GM18951 (cell line): ENCODE measurements at regions not wholly inside any gene's neighbourhood (a gene's known extent, or its start where the extent isn't known, plus 50 kb on each side); places are given as distances from the start of the nearest gene placed in this dataset.

ENCODE experiments used
- POLR2A ChIP-seq: IDR thresholded peaks from 4 replicates; pipeline ENCODE4 v1.6.1; 2011; ENCODE audit warnings: mild to moderate bottlenecking; ENCODE audit not compliant: insufficient read length, insufficient read depth; ENCODE audit errors: extremely low read depth
- in situ Hi-C: fragments of 300-500 bp; cut with MboI; formaldehyde crosslinking; loops from one replicate; pipeline ENCODE4 v1.12.0; 2022; ENCODE audit warnings: low sequenced_read_pairs, mixed read lengths, inconsistent platforms; ENCODE audit not compliant: unreplicated experiment

- no peak for TF ChIP-seq POLR2A
- in situ Hi-C loops, result no loop called here
Measured at GRCh38 chr11:80097146-80097545, 656.3 kb upstream of the TENM4 start.

DNA sequence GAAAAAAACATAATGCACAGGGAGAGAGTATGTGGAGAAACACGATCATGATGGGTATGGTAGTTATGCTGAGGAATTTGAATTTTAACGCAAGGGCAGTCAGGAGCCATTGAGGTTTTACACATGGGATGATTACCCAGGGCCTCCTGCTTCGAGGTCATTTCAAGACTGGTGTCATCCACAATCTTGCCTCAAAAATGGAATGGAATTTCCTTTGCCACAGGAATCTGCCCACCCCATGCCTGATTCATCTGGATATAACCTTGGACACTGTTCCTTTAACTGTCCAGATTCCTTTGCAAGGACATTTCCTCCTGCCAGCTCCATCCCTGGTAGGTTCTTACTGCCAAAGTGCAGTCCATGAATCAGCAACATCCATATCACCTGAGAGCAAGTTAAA, 655.9 kb upstream of the TENM4 start:
- in situ Hi-C loops, result no loop called here
- no peak for TF ChIP-seq POLR2A

DNA sequence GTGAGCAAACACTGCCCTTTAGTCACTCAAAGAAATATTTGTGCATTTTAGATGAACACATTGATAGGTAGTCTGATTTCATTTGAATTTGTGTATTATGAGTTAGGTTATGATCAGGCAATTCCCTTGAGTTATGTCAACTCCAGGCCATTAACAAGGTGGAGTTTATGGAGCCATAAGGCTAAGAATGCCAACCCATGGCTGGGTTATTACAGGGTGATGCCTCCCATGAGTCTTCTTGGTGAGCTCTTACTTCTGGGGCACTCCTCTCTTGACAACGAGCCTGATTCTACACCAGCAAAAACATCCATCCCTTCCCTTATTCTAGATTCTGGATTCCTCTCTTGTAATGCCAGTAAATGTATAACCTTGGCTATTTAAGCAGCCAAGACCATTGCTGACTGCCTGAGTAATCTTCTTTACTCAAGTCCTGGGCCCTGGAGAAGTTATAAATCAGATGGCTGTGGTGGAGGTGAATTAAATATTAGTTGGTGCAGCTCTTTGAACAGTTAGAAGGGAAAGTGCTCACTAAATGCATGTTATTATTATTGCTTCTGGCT, 645.7 kb upstream of the TENM4 start:
- no peak for TF ChIP-seq POLR2A
- in situ Hi-C loops, result no loop called here

- in situ Hi-C loops, result no loop called here
- no peak for TF ChIP-seq POLR2A
Measured at GRCh38 chr11:80085563-80085962, 644.7 kb upstream of the TENM4 start.

DNA sequence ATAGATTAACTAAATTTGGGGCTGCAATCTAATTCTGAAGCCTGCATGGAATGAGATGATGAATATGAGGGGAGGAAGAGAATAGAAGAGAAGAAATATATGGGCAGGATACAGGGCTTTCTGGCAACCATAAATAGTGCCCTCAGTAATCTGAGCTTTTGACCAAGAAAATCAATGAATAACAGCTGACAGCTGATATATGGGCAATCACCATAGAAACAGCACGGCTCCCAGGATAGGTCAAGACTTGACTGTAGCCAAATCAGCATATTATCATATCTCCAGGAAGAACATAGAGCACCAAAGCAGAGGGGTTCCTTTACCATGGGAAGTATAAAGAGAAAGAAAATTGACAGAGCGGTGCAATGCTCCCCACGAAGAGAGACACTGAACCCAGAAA, 643.8 kb upstream of the TENM4 start:
- in situ Hi-C loops, result no loop called here
- TF ChIP-seq POLR2A, result no peak

- in situ Hi-C loops, result no loop called here
- TF ChIP-seq POLR2A, result no peak
Measured at GRCh38 chr11:80083531-80083951, 642.7 kb upstream of the TENM4 start.

DNA sequence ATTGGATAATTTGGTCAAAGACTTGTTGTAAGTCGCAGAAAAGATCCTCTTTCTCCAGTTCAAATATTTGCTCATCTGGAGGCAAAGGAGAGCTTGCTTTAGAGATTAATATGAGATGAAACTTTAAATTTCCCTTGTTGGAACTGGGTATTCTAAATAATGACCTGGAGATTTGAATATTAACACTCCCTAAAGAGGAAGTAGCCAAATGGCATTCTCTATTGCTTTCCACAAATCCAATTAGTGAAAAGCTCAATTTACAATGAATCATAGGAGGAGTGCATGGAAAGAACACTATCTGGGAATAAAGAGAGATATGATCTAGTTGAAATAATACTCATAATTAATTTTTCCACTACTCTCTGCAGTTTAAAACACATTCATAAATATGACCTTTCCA, 641.6 kb upstream of the TENM4 start:
- in situ Hi-C loops, result no loop called here

DNA sequence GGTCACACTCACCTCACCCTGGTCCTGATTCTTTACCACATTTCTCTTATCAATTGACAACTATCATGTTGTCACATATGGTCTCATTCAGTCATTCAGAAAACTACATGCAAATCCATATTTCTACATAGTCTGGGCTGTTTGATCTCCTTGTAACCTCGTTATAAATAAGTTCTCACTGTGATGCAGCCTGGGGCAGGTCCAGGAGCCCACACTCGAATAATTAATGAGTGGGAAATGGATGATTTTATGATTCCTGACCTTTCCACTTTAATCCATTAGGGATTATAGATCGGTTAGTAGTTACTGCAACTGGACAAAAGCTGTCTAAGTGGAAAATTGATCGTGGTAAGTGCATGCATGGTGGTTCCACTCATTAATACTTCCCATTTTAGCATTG, 636.3 kb upstream of the TENM4 start:
- in situ Hi-C loops, result no loop called here
- TF ChIP-seq POLR2A, result no peak

More for the DNA sequence above, 641.6 kb upstream of the TENM4 start:
- no peak for TF ChIP-seq POLR2A

DNA sequence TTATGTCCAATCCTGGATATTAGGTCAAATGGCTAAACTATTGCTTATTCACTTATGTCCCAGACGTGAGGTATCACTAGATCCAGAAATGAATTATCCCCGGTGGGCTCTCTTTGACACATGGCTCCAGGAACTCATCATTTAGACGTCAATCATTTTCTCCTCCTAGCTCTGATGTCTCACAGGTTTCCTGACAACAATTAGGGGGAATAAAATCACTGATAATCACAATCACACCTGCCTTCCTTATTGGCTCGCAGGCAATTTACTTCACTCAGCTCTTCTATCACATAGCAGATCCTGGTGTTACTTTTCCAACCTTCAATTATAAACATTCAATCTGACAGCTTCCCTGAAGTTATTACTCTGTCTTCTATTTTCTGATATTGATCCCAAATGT, 634.0 kb upstream of the TENM4 start:
- in situ Hi-C loops, result no loop called here
- TF ChIP-seq POLR2A, result no peak

- in situ Hi-C loops, result no loop called here
- TF ChIP-seq POLR2A, result no peak
Measured at GRCh38 chr11:80066291-80066690, 625.5 kb upstream of the TENM4 start.

DNA sequence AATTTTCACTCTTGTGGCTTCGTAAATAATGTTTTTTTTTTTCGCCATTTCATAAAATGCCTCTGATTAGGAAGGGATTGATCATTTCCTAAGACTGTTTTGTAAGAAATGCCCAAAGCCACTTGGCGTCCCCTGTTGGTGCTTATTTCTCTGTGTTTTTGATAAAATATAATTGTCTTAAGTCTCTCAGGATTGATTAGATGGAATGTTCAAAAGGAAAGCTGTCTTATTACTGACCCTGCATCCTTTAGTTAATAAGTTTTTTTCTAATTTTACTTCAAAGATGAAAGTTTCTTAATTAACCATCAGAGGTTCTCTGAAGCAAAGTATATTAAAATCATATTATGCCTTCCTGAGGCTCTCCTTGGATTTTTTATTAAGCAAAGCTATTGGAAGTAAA, 624.3 kb upstream of the TENM4 start:
- in situ Hi-C loops, result no loop called here
- no peak for TF ChIP-seq POLR2A

- TF ChIP-seq POLR2A, result no peak
- in situ Hi-C loops, result no loop called here
Measured at GRCh38 chr11:80061056-80061455, 620.2 kb upstream of the TENM4 start.

DNA sequence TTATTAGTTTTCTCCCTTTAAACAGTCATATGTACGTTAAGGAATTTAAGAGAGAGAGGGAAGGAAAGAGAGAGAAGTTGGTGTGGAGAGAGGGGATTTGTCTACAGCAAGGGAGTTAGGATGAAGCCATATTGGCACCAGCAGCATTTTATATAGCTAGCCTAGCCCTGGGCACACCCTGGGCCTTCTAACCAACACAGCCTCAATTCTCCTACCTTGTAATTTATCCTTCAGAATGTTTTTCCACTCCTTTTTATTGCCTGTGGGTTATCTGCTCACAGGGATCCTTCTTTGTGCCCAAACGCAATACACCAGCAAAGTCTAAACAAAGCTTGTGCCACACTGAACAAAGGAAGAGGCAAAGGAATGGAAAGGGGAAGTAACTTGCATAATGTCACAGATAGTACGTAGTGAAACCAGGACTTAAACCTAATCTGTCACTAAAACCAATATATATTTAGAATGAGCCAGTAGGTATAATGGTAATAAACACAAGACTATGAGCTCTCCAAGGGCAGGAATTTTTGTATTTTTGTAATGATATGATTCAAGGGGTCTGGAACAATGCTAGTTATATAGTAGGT, 613.8 kb upstream of the TENM4 start:
- in situ Hi-C loops, result no loop called here
- no peak for TF ChIP-seq POLR2A

GRCh38 chr11:80048513-80048912, 607.7 kb upstream of the TENM4 start:
- in situ Hi-C loops, result no loop called here
- TF ChIP-seq POLR2A, result no peak
